ENCODE measurements at regions not wholly inside any gene's neighbourhood (a gene's known extent, or its start where the extent isn't known, plus 50 kb on each side); places are given as distances from the start of the nearest gene placed in this dataset.
A peak's percentile ranks its signal among the peaks of the same experiment; 100 is the strongest.

- H3K9ac ChIP-seq, result no peak overlapping the region
- no peak overlapping the region for H3K27ac ChIP-seq
- no peaks in the 10 kb centered on the region for H3K36me3 ChIP-seq (ENCODE audit: low read depth)
- H2AFZ ChIP-seq, result no peak overlapping the region
- H4K20me1 ChIP-seq (ENCODE audit: insufficient read depth), result no peaks in the 10 kb centered on the region
- no peaks in the 10 kb centered on the region for H3K4me1 ChIP-seq (ENCODE audit: insufficient read depth)
- H3K27me3 ChIP-seq (replicated peaks; ENCODE audit: insufficient read depth), result no peaks in the 10 kb centered on the region
- WGBS, 2 experiments (ENCODE audit: low coverage in 1 of 2, low lambda C conversion rate in 2 of 2, missing lambda C conversion rate in 2 of 2), result 39 to 47% methylated on average over 2 of the region's 2 CpGs
- no peaks in the 10 kb centered on the region for H3K79me2 ChIP-seq (ENCODE audit: insufficient read depth)
- H3F3A ChIP-seq (ENCODE audit: insufficient read depth), result no peaks in the 10 kb centered on the region
- no peak overlapping the region for H3K4me2 ChIP-seq (ENCODE audit: unreplicated experiment)
- in situ Hi-C loops (cut with MboI), result no loop called here
- H3K9me3 ChIP-seq (ENCODE audit: low read depth), result no peaks in the 10 kb centered on the region
- no peak for DNase-seq
- no peaks in the 10 kb centered on the region for H3K9me2 ChIP-seq (ENCODE audit: insufficient read depth)
- no peak for TF ChIP-seq EZH2 (IDR thresholded peaks at IDR 0.05; ENCODE audit: insufficient read depth, poor library complexity, severe bottlenecking)
- TF ChIP-seq EZH2phosphoT487 (IDR thresholded peaks at IDR 0.05; ENCODE audit: insufficient read depth, low read depth), result no peak
- no peak overlapping the region for H3K4me3 ChIP-seq
These were observed 85.7 kb downstream of the SUCLG1 start for GRCh38 chr2:84373391-84373790.

DNA sequence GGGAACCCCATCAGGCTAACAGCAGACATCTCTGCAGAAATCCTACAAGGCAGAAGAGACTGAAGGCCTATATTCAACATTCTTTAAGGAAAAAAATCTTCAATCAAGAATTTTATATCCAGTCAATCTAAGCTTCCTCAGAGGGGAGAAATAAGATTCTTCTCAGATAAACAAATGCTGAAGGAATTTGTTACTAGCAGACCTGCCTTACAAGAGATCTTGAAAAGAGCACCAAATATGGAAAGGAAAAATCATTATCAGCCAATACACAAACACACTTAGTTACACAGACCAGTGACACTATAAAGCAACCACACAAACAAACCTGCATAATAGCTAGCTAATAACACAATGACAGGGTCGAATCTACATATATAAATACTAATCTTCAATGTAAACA, 96.5 kb downstream of the SUCLG1 start:
- Histone ChIP-seq H3K9ac (no peak overlapping the region), H3K4me2 (ENCODE audit: unreplicated experiment) (no peak overlapping the region), H2AFZ (no peak overlapping the region), H3K9me3 (ENCODE audit: low read depth) (no peaks in the 10 kb centered on the region), H3F3A (ENCODE audit: insufficient read depth) (no peaks in the 10 kb centered on the region), H3K4me1 (ENCODE audit: insufficient read depth) (no peaks in the 10 kb centered on the region), H3K27me3 (replicated peaks; ENCODE audit: insufficient read depth) (no peaks in the 10 kb centered on the region), H3K9me2 (ENCODE audit: insufficient read depth) (no peaks in the 10 kb centered on the region), H3K27ac (no peak overlapping the region), H3K36me3 (ENCODE audit: low read depth) (no peaks in the 10 kb centered on the region), H4K20me1 (ENCODE audit: insufficient read depth) (no peaks in the 10 kb centered on the region), H3K79me2 (ENCODE audit: insufficient read depth) (no peaks in the 10 kb centered on the region), H3K4me3 (no peak overlapping the region)
- WGBS, 2 experiments (ENCODE audit: low coverage in 1 of 2, low lambda C conversion rate in 2 of 2, missing lambda C conversion rate in 2 of 2), result 13 to 24% methylated on average over 1 of the region's 1 CpG
- no peak for DNase-seq
- in situ Hi-C loops (cut with MboI), result no loop called here
- no peak for TF ChIP-seq EZH2 (IDR thresholded peaks at IDR 0.05; ENCODE audit: insufficient read depth, poor library complexity, severe bottlenecking)

DNA sequence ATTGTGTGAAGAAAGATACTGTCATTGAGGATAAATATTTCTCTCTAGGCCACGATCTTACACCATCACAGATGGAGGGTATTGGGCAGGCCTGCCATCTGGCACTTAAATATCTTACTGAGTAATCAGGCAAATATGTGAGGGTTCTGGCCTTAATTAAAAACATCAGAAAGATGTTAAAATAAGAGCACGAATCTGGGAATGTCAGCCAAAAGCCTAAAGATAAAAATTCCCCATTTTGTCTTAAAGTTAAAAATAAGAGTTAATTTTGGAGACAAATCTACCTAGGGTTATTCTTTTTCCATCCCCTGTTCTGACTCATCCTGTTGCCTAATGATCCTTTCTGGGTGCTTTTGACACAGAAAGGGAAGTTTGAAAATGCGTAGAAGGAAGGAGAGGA, 121.0 kb downstream of the SUCLG1 start:
- no peaks in the 10 kb centered on the region for H4K20me1 ChIP-seq (ENCODE audit: insufficient read depth)
- peak overlapping the region; percentile 41 for H3K4me2 ChIP-seq (ENCODE audit: unreplicated experiment)
- peaks cover 15% of the 10 kb centered on the region for H3K4me1 ChIP-seq (ENCODE audit: insufficient read depth)
- no peak overlapping the region for H2AFZ ChIP-seq
- no peaks in the 10 kb centered on the region for H3K9me3 ChIP-seq (ENCODE audit: low read depth)
- H3K27ac ChIP-seq, result no peak overlapping the region
- H3K36me3 ChIP-seq (ENCODE audit: low read depth), result no peaks in the 10 kb centered on the region
- no peaks in the 10 kb centered on the region for H3K9me2 ChIP-seq (ENCODE audit: insufficient read depth)
- 0 out of 2 replicates have a peak, but pooled peaks cover 4% of the 10 kb centered on the region for H3K27me3 ChIP-seq (replicated peaks; ENCODE audit: insufficient read depth)
- H3F3A ChIP-seq (ENCODE audit: insufficient read depth), result peaks cover 17% of the 10 kb centered on the region
- DNase-seq, result peak; percentile 71
- no peak overlapping the region for H3K9ac ChIP-seq
- in situ Hi-C loops (cut with MboI), result loop anchor here (25.0 kb wide), 1 partner anchor 524 kb away; no protein-coding TSS in a partner anchor
- 1 to 2% methylated on average over 3 of the region's 3 CpGs for WGBS, 2 experiments (ENCODE audit: low coverage in 1 of 2, low lambda C conversion rate in 2 of 2, missing lambda C conversion rate in 2 of 2)
- H3K4me3 ChIP-seq, result no peak overlapping the region
- H3K79me2 ChIP-seq (ENCODE audit: insufficient read depth), result no peaks in the 10 kb centered on the region
- TF ChIP-seq EZH2 (IDR thresholded peaks at IDR 0.05; ENCODE audit: insufficient read depth, poor library complexity, severe bottlenecking) (no peak), EZH2phosphoT487 (IDR thresholded peaks at IDR 0.05; ENCODE audit: insufficient read depth, low read depth) (no peak)

GRCh38 chr2:84327645-84328249, 131.3 kb downstream of the SUCLG1 start:
- Histone ChIP-seq H2AFZ (no peak overlapping the region), H3K4me3 (no peak overlapping the region), H4K20me1 (ENCODE audit: insufficient read depth) (no peaks in the 10 kb centered on the region), H3F3A (ENCODE audit: insufficient read depth) (no peaks in the 10 kb centered on the region), H3K9me3 (ENCODE audit: low read depth) (no peaks in the 10 kb centered on the region), H3K9me2 (ENCODE audit: insufficient read depth) (no peaks in the 10 kb centered on the region), H3K27me3 (replicated peaks; ENCODE audit: insufficient read depth) (peaks cover 8% of the 10 kb centered on the region), H3K4me2 (ENCODE audit: unreplicated experiment) (no peak overlapping the region), H3K36me3 (ENCODE audit: low read depth) (no peaks in the 10 kb centered on the region), H3K9ac (no peak overlapping the region), H3K79me2 (ENCODE audit: insufficient read depth) (no peaks in the 10 kb centered on the region), H3K27ac (no peak overlapping the region), H3K4me1 (ENCODE audit: insufficient read depth) (no peaks in the 10 kb centered on the region)
- DNase-seq, result no peak
- in situ Hi-C loops (cut with MboI), result loop anchor here (25.0 kb wide), 1 partner anchor 535 kb away; no protein-coding TSS in a partner anchor
- TF ChIP-seq EZH2 (IDR thresholded peaks at IDR 0.05; ENCODE audit: insufficient read depth, poor library complexity, severe bottlenecking), result no peak
- no peak for TF ChIP-seq EZH2phosphoT487 (IDR thresholded peaks at IDR 0.05; ENCODE audit: insufficient read depth, low read depth)
- WGBS, 2 experiments (ENCODE audit: low coverage in 1 of 2, low lambda C conversion rate in 2 of 2, missing lambda C conversion rate in 2 of 2), result 0 to 5% methylated on average over 1 of the region's 1 CpG

Data from GM23248 (cell line).